ENCODE measurements at regions not wholly inside any gene's neighbourhood (a gene's known extent, or its start where the extent isn't known, plus 50 kb on each side); places are given as distances from the start of the nearest gene placed in this dataset.

DNA sequence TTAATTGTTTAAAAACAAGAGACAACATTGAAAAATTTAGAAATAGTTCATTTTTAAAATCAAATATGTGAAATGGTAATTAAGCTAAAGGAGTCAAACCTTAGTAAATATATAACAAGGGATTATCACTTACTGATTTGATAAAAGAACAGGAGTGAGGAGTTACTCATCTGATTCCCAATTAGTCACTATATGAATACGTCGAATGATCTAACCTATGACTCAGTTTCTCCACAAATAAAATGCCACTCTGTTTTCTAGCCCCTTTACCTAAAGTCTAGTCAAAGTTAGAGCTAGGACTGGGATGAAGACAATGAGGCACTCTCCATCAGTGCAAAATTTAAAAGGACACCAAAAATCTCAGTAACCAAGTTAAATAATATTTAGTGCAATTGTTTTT, 70.4 kb upstream of the RASEF start (continued):
- TF ChIP-seq AFF4 (CRISPR knock-in tag; IDR thresholded peaks at IDR 0.05; ENCODE audit: borderline replicate concordance): no peak
- TF ChIP-seq USF2 (CRISPR knock-in tag; IDR thresholded peaks at IDR 0.05): no peak
- no peak for TF ChIP-seq CREB1 (CRISPR knock-in tag; IDR thresholded peaks at IDR 0.05)
- TF ChIP-seq JUN (CRISPR knock-in tag; IDR thresholded peaks at IDR 0.05): no peak
- no peak for TF ChIP-seq ZNF232 (CRISPR knock-in tag; IDR thresholded peaks at IDR 0.05)
- no peak for TF ChIP-seq NR3C1 (CRISPR knock-in tag; conservative IDR thresholded peaks at IDR 0.05; ENCODE audit: low read depth)
- no peak for TF ChIP-seq ZNF423 (CRISPR knock-in tag; IDR thresholded peaks at IDR 0.05)
- TF ChIP-seq CDX4 (CRISPR knock-in tag; IDR thresholded peaks at IDR 0.05; ENCODE audit: borderline replicate concordance): no peak

- TF ChIP-seq, protein P1, sequence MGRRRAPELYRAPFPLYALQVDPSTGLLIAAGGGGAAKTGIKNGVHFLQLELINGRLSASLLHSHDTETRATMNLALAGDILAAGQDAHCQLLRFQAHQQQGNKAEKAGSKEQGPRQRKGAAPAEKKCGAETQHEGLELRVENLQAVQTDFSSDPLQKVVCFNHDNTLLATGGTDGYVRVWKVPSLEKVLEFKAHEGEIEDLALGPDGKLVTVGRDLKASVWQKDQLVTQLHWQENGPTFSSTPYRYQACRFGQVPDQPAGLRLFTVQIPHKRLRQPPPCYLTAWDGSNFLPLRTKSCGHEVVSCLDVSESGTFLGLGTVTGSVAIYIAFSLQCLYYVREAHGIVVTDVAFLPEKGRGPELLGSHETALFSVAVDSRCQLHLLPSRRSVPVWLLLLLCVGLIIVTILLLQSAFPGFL (CRISPR knock-in tag; IDR thresholded peaks at IDR 0.05; ENCODE audit: borderline replicate concordance): no peak
- TF ChIP-seq MXD4 (CRISPR knock-in tag; IDR thresholded peaks at IDR 0.05; ENCODE audit: borderline replicate concordance) (no peak), NFYB (CRISPR knock-in tag; conservative IDR thresholded peaks at IDR 0.05; ENCODE audit: low read depth) (no peak), ELF4 (CRISPR knock-in tag; IDR thresholded peaks at IDR 0.05; ENCODE audit: low read depth) (no peak), ZNF416 (CRISPR knock-in tag; IDR thresholded peaks at IDR 0.05) (no peak), KAT7 (CRISPR knock-in tag; IDR thresholded peaks at IDR 0.05; ENCODE audit: borderline replicate concordance) (no peak), PRRX2 (CRISPR knock-in tag; IDR thresholded peaks at IDR 0.05) (no peak), MYBL2 (CRISPR knock-in tag; IDR thresholded peaks at IDR 0.05) (no peak), ZNF219 (CRISPR knock-in tag; IDR thresholded peaks at IDR 0.05; ENCODE audit: borderline replicate concordance) (no peak), ETV6 (CRISPR knock-in tag; IDR thresholded peaks at IDR 0.05) (no peak), CREB1 (CRISPR knock-in tag; IDR thresholded peaks at IDR 0.05) (no peak), CREM (CRISPR knock-in tag; IDR thresholded peaks at IDR 0.05) (no peak), NFE2L1 (CRISPR knock-in tag; IDR thresholded peaks at IDR 0.05) (no peak), RELA (CRISPR knock-in tag; IDR thresholded peaks at IDR 0.05; ENCODE audit: borderline replicate concordance) (no peak), ESRRA (CRISPR knock-in tag; IDR thresholded peaks at IDR 0.05; ENCODE audit: borderline replicate concordance) (no peak), ZNF317 (CRISPR knock-in tag; IDR thresholded peaks at IDR 0.05; ENCODE audit: borderline replicate concordance, low read depth) (no peak)
- TF ChIP-seq, protein P2, sequence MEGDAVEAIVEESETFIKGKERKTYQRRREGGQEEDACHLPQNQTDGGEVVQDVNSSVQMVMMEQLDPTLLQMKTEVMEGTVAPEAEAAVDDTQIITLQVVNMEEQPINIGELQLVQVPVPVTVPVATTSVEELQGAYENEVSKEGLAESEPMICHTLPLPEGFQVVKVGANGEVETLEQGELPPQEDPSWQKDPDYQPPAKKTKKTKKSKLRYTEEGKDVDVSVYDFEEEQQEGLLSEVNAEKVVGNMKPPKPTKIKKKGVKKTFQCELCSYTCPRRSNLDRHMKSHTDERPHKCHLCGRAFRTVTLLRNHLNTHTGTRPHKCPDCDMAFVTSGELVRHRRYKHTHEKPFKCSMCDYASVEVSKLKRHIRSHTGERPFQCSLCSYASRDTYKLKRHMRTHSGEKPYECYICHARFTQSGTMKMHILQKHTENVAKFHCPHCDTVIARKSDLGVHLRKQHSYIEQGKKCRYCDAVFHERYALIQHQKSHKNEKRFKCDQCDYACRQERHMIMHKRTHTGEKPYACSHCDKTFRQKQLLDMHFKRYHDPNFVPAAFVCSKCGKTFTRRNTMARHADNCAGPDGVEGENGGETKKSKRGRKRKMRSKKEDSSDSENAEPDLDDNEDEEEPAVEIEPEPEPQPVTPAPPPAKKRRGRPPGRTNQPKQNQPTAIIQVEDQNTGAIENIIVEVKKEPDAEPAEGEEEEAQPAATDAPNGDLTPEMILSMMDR (IDR thresholded peaks at IDR 0.05): no peak
- TF ChIP-seq, protein P3, sequence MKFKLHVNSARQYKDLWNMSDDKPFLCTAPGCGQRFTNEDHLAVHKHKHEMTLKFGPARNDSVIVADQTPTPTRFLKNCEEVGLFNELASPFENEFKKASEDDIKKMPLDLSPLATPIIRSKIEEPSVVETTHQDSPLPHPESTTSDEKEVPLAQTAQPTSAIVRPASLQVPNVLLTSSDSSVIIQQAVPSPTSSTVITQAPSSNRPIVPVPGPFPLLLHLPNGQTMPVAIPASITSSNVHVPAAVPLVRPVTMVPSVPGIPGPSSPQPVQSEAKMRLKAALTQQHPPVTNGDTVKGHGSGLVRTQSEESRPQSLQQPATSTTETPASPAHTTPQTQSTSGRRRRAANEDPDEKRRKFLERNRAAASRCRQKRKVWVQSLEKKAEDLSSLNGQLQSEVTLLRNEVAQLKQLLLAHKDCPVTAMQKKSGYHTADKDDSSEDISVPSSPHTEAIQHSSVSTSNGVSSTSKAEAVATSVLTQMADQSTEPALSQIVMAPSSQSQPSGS (CRISPR knock-in tag; IDR thresholded peaks at IDR 0.05; ENCODE audit: borderline replicate concordance, low read depth): no peak
- Mint-ChIP-seq H3K4me3 (no peak overlapping the region), H3K36me3 (peaks cover 11% of the 10 kb centered on the region), H3K9me3 (peaks cover 18% of the 10 kb centered on the region), H3K4me1 (no peaks in the 10 kb centered on the region), H3K27me3 (ENCODE audit: low read depth) (no peaks in the 10 kb centered on the region), H3K27ac (no peak overlapping the region)
- ATAC-seq: no peak
- DNase-seq (ENCODE audit: low spot score): no peak
- ChIA-PET CTCF (no interaction called here), POLR2A (no interaction called here)
These were observed 69.8 kb upstream of the RASEF start for GRCh38 chr9:83132768-83133167.

All from WTC11 (cell line).